ENCODE measurements at regions not wholly inside any gene's neighbourhood (a gene's known extent, or its start where the extent isn't known, plus 50 kb on each side); places are given as distances from the start of the nearest gene placed in this dataset.
"Not testable (repeated sequence)": the region's sequence is repeated elsewhere in the genome, so short reads cannot be mapped to it uniquely, and the experiment has no call there.

- no peak for DNase-seq
Measured at GRCh38 chr20:24418731-24419130, 50.7 kb upstream of the SYNDIG1 start.

- DNase-seq: no peak
Measured at GRCh38 chr20:24417485-24417884, 51.9 kb upstream of the SYNDIG1 start.

- DNase-seq: not testable (repeated sequence)
Measured at GRCh38 chr20:24415444-24415843, 54.0 kb upstream of the SYNDIG1 start.

GRCh38 chr20:24411834-24412216, 57.6 kb upstream of the SYNDIG1 start:
- no peak for DNase-seq

- peak; percentile 92 for DNase-seq
Measured at GRCh38 chr20:24411003-24411833, 58.2 kb upstream of the SYNDIG1 start.

- DNase-seq: no peak
Measured at GRCh38 chr20:24407151-24407550, 62.3 kb upstream of the SYNDIG1 start.

- DNase-seq: no peak
Measured at GRCh38 chr20:24406750-24407149, 62.7 kb upstream of the SYNDIG1 start.

- no peak for DNase-seq
Measured at GRCh38 chr20:24406251-24406650, 63.2 kb upstream of the SYNDIG1 start.

GRCh38 chr20:24405810-24406209, 63.6 kb upstream of the SYNDIG1 start:
- DNase-seq: no peak

- no peak for DNase-seq
Measured at GRCh38 chr20:24403406-24403805, 66.0 kb upstream of the SYNDIG1 start.

GRCh38 chr20:24402188-24402587, 67.2 kb upstream of the SYNDIG1 start:
- peak; percentile 75 for DNase-seq

GRCh38 chr20:24395151-24395550, 74.3 kb upstream of the SYNDIG1 start:
- DNase-seq: no peak

- no peak for DNase-seq
Measured at GRCh38 chr20:24393903-24394302, 75.5 kb upstream of the SYNDIG1 start.

GRCh38 chr20:24392612-24393011, 76.8 kb upstream of the SYNDIG1 start:
- DNase-seq: no peak

GRCh38 chr20:24389686-24390085, 79.7 kb upstream of the SYNDIG1 start:
- DNase-seq: no peak

GRCh38 chr20:24388828-24389380, 80.5 kb upstream of the SYNDIG1 start:
- no peak for DNase-seq

GRCh38 chr20:24385547-24385946, 83.9 kb upstream of the SYNDIG1 start:
- DNase-seq: no peak

- no peak for DNase-seq
Measured at GRCh38 chr20:24384865-24385264, 84.6 kb upstream of the SYNDIG1 start.

GRCh38 chr20:24382743-24383142, 86.7 kb upstream of the SYNDIG1 start:
- peak; percentile 99 for DNase-seq

GRCh38 chr20:24382331-24382730, 87.1 kb upstream of the SYNDIG1 start:
- peak; percentile 86 for DNase-seq

- DNase-seq: peak; percentile 52
Measured at GRCh38 chr20:24381886-24382285, 87.5 kb upstream of the SYNDIG1 start.

- DNase-seq: no peak
Measured at GRCh38 chr20:24379484-24379927, 89.9 kb upstream of the SYNDIG1 start.

- DNase-seq: peak; percentile 72
Measured at GRCh38 chr20:24378661-24379483, 90.6 kb upstream of the SYNDIG1 start.
